ENCODE measurements at regions not wholly inside any gene's neighbourhood (a gene's known extent, or its start where the extent isn't known, plus 50 kb on each side); places are given as distances from the start of the nearest gene placed in this dataset.

- no peak for DNase-seq (ENCODE audit: low spot score)
These were observed 66.7 kb downstream of the CD164 start for GRCh38 chr6:109315341-109316110.

- DNase-seq (ENCODE audit: low spot score) = no peak
These were observed 68.0 kb downstream of the CD164 start for GRCh38 chr6:109314313-109314712.

GRCh38 chr6:109313139-109313538, 69.1 kb downstream of the CD164 start:
- DNase-seq (ENCODE audit: low spot score) = no peak

GRCh38 chr6:109311471-109311870, 70.8 kb downstream of the CD164 start:
- DNase-seq (ENCODE audit: low spot score) = no peak

- DNase-seq (ENCODE audit: low spot score) = no peak
These were observed 72.3 kb downstream of the CD164 start for GRCh38 chr6:109309917-109310316.

GRCh38 chr6:109308018-109308492, 74.2 kb downstream of the CD164 start:
- no peak for DNase-seq (ENCODE audit: low spot score)

- no peak for DNase-seq (ENCODE audit: low spot score)
These were observed 75.5 kb downstream of the CD164 start for GRCh38 chr6:109306733-109307132.

- no peak for DNase-seq (ENCODE audit: low spot score)
These were observed 77.2 kb downstream of the CD164 start for GRCh38 chr6:109305028-109305427.

GRCh38 chr6:109304284-109305015, 77.8 kb downstream of the CD164 start:
- DNase-seq (ENCODE audit: low spot score) = no peak

- no peak for DNase-seq (ENCODE audit: low spot score)
These were observed 78.5 kb downstream of the CD164 start for GRCh38 chr6:109303640-109304283.

GRCh38 chr6:109303164-109303563, 79.1 kb downstream of the CD164 start:
- no peak for DNase-seq (ENCODE audit: low spot score)

- no peak for DNase-seq (ENCODE audit: low spot score)
These were observed 80.1 kb downstream of the CD164 start for GRCh38 chr6:109302176-109302575.

GRCh38 chr6:109301418-109301817, 80.8 kb downstream of the CD164 start:
- DNase-seq (ENCODE audit: low spot score) = no peak

GRCh38 chr6:109300874-109301273, 81.4 kb downstream of the CD164 start:
- DNase-seq (ENCODE audit: low spot score) = no peak

- no peak for DNase-seq (ENCODE audit: low spot score)
These were observed 82.3 kb downstream of the CD164 start for GRCh38 chr6:109299776-109300564.

- no peak for DNase-seq (ENCODE audit: low spot score)
These were observed 83.0 kb downstream of the CD164 start for GRCh38 chr6:109299265-109299607.

- DNase-seq (ENCODE audit: low spot score) = no peak
These were observed 83.5 kb downstream of the CD164 start for GRCh38 chr6:109298605-109299264.

GRCh38 chr6:109297406-109298110, 84.7 kb downstream of the CD164 start:
- DNase-seq (ENCODE audit: low spot score) = no peak

GRCh38 chr6:109296971-109297372, 85.3 kb downstream of the CD164 start:
- no peak for DNase-seq (ENCODE audit: low spot score)

- DNase-seq (ENCODE audit: low spot score) = no peak
These were observed 85.8 kb downstream of the CD164 start for GRCh38 chr6:109296452-109296851.

GRCh38 chr6:109295774-109296156, 86.5 kb downstream of the CD164 start:
- no peak for DNase-seq (ENCODE audit: low spot score)
